ENCODE measurements at regions not wholly inside any gene's neighbourhood (a gene's known extent, or its start where the extent isn't known, plus 50 kb on each side); places are given as distances from the start of the nearest gene placed in this dataset.

- TF ChIP-seq CTCF (IDR thresholded peaks at IDR 0.05; ENCODE audit: poor library complexity, severe bottlenecking) = no peak
- no peak for TF ChIP-seq EZH2 (IDR thresholded peaks at IDR 0.05; ENCODE audit: borderline replicate concordance, insufficient read depth, low read length, poor library complexity, severe bottlenecking)
- TF ChIP-seq POLR2AphosphoS5 (IDR thresholded peaks at IDR 0.05) = no peak
- TF ChIP-seq EP300 (conservative IDR thresholded peaks at IDR 0.05; ENCODE audit: poor library complexity, severe bottlenecking) = no peak
- TF ChIP-seq, protein P1, sequence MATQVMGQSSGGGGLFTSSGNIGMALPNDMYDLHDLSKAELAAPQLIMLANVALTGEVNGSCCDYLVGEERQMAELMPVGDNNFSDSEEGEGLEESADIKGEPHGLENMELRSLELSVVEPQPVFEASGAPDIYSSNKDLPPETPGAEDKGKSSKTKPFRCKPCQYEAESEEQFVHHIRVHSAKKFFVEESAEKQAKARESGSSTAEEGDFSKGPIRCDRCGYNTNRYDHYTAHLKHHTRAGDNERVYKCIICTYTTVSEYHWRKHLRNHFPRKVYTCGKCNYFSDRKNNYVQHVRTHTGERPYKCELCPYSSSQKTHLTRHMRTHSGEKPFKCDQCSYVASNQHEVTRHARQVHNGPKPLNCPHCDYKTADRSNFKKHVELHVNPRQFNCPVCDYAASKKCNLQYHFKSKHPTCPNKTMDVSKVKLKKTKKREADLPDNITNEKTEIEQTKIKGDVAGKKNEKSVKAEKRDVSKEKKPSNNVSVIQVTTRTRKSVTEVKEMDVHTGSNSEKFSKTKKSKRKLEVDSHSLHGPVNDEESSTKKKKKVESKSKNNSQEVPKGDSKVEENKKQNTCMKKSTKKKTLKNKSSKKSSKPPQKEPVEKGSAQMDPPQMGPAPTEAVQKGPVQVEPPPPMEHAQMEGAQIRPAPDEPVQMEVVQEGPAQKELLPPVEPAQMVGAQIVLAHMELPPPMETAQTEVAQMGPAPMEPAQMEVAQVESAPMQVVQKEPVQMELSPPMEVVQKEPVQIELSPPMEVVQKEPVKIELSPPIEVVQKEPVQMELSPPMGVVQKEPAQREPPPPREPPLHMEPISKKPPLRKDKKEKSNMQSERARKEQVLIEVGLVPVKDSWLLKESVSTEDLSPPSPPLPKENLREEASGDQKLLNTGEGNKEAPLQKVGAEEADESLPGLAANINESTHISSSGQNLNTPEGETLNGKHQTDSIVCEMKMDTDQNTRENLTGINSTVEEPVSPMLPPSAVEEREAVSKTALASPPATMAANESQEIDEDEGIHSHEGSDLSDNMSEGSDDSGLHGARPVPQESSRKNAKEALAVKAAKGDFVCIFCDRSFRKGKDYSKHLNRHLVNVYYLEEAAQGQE (IDR thresholded peaks at IDR 0.05; ENCODE audit: borderline replicate concordance) = no peak
- TF ChIP-seq SMC3 (conservative IDR thresholded peaks at IDR 0.05; ENCODE audit: poor library complexity) = no peak
Measured at GRCh38 chr5:56329652-56330051, 96.5 kb upstream of the ANKRD55 start.
